GM12891 (cell line): ENCODE measurements at regions not wholly inside any gene's neighbourhood (a gene's known extent, or its start where the extent isn't known, plus 50 kb on each side); places are given as distances from the start of the nearest gene placed in this dataset.

Experiments used
- POLR2A ChIP-seq: IDR thresholded peaks from 2 replicates; pipeline ENCODE4 v1.6.1; 2011; ENCODE audit warnings: low read depth, low read length, control low read depth
- SPI1 ChIP-seq: IDR thresholded peaks from 2 replicates; pipeline ENCODE4 v1.6.1; 2011; ENCODE audit warnings: low read depth, low read length, control low read depth

DNA sequence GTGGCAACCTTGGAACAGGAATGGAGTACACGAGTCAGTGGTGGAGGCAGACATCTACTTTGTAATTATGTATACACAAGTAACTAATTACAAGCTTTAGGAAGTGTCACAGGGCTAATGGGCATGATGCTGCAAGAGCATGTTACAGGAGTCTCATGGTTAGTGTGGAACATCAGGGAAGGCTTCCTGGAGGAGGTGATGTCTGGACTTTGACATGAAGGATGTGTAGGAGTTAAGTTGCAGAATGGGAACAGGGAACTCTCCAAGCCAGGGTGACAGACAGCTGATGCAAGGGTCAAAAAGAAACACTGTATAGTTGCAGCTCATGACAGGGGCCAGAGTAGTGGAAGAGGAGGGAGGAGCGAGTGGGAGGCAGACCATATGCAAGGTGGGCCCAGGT, 483.8 kb upstream of the EEF2KMT start:
- TF ChIP-seq POLR2A (no peak), SPI1 (no peak)
